Neutrophil (primary cell): ENCODE measurements at regions not wholly inside any gene's neighbourhood (a gene's known extent, or its start where the extent isn't known, plus 50 kb on each side); places are given as distances from the start of the nearest gene placed in this dataset.
A peak's percentile ranks its signal among the peaks of the same experiment; 100 is the strongest.
"Not testable (repeated sequence)": the region's sequence is repeated elsewhere in the genome, so short reads cannot be mapped to it uniquely, and the experiment has no call there.

Experiments
- H3K27ac ChIP-seq: fragments of 200-600 bp; sonication (generic); 2 replicates; pipeline ENCODE4 v1.5.1; 2016; ENCODE audit warnings: mild to moderate bottlenecking, moderate library complexity
- H3K27me3 ChIP-seq: fragments of 200-600 bp; sonication (generic); 2 replicates; pipeline ENCODE4 v1.6.0; 2016; ENCODE audit warnings: mild to moderate bottlenecking
- H3K36me3 ChIP-seq: fragments of 200-600 bp; sonication (generic); 2 replicates; pipeline ENCODE4 v1.5.1; 2017
- H3K4me1 ChIP-seq, 2 experiments: fragments of 200-600 bp in 1 of 2; sonication (generic) in 1 of 2; 1 replicate in 1 of 2; 2 replicates in 1 of 2; pipeline versions ENCODE4 v1.5.1 to v1.6.1; 2013 to 2016; ENCODE audit warnings: low read depth in 1 of 2, low read length in 1 of 2, mild to moderate bottlenecking in 1 of 2, moderate library complexity in 1 of 2; ENCODE audit not compliant: control insufficient read depth in 1 of 2, insufficient read depth in 1 of 2
- H3K4me3 ChIP-seq, 2 experiments: fragments of 200-600 bp in 1 of 2; sonication (generic) in 1 of 2; 1 replicate in 1 of 2; 2 replicates in 1 of 2; pipeline ENCODE4 v1.5.1; 2013 to 2016; ENCODE audit warnings: low read depth in 1 of 2, low read length in 1 of 2, mild to moderate bottlenecking in 1 of 2, moderate library complexity in 1 of 2
- H3K9me3 ChIP-seq: fragments of 200-600 bp; sonication (generic); 2 replicates; pipeline ENCODE4 v1.5.1; 2016

GRCh38 chr9:42421630-42422029, 238.2 kb downstream of the SPATA31A6 start:
- not testable (repeated sequence) for H3K9me3 ChIP-seq, H3K36me3 ChIP-seq, H3K4me1 ChIP-seq, H3K27ac ChIP-seq, H3K27me3 ChIP-seq, H3K4me3 ChIP-seq

GRCh38 chr9:42430674-42431615, 247.5 kb downstream of the SPATA31A6 start:
- Histone ChIP-seq H3K4me1 (peaks cover 0 to 10% of the 10 kb centered on the region in 2 experiments), H3K27ac (peak overlapping the region; percentile 89)
- not testable (repeated sequence) for H3K27me3 ChIP-seq, H3K36me3 ChIP-seq, H3K4me3 ChIP-seq, H3K9me3 ChIP-seq

GRCh38 chr9:42431616-42432010, 248.2 kb downstream of the SPATA31A6 start:
- not testable (repeated sequence) for H3K4me3 ChIP-seq, H3K36me3 ChIP-seq, H3K27me3 ChIP-seq, H3K9me3 ChIP-seq
- Histone ChIP-seq H3K27ac (peak overlapping the region; percentile 89), H3K4me1 (peaks cover 0 to 10% of the 10 kb centered on the region in 2 experiments)

GRCh38 chr9:42434844-42435714, 251.6 kb downstream of the SPATA31A6 start:
- H3K4me3 ChIP-seq, H3K27me3 ChIP-seq, H3K27ac ChIP-seq, H3K36me3 ChIP-seq, H3K9me3 ChIP-seq: not testable (repeated sequence)
- peaks cover 0 to 10% of the 10 kb centered on the region in 2 experiments for H3K4me1 ChIP-seq

GRCh38 chr9:42435715-42436342, 252.4 kb downstream of the SPATA31A6 start:
- H3K4me1 ChIP-seq, H3K9me3 ChIP-seq, H3K27me3 ChIP-seq, H3K27ac ChIP-seq, H3K36me3 ChIP-seq, H3K4me3 ChIP-seq: not testable (repeated sequence)

- H3K4me1 ChIP-seq, H3K4me3 ChIP-seq, H3K36me3 ChIP-seq, H3K27ac ChIP-seq, H3K9me3 ChIP-seq, H3K27me3 ChIP-seq: not testable (repeated sequence)
These were observed 253.7 kb downstream of the SPATA31A6 start for GRCh38 chr9:42437057-42437759.

GRCh38 chr9:42442680-42443079, 259.2 kb downstream of the SPATA31A6 start:
- not testable (repeated sequence) for H3K27ac ChIP-seq, H3K36me3 ChIP-seq, H3K9me3 ChIP-seq

GRCh38 chr9:42443414-42443813, 260.0 kb downstream of the SPATA31A6 start:
- not testable (repeated sequence) for H3K27ac ChIP-seq, H3K36me3 ChIP-seq, H3K4me3 ChIP-seq

More at GRCh38 chr9:42442680-42443079, 259.2 kb downstream of the SPATA31A6 start:
- not testable (repeated sequence) for H3K4me1 ChIP-seq, H3K4me3 ChIP-seq, H3K27me3 ChIP-seq

GRCh38 chr9:42461436-42461835, 278.0 kb downstream of the SPATA31A6 start:
- H3K27me3 ChIP-seq, H3K4me3 ChIP-seq, H3K36me3 ChIP-seq, H3K9me3 ChIP-seq, H3K27ac ChIP-seq, H3K4me1 ChIP-seq: not testable (repeated sequence)

More at GRCh38 chr9:42443414-42443813, 260.0 kb downstream of the SPATA31A6 start:
- not testable (repeated sequence) for H3K9me3 ChIP-seq, H3K27me3 ChIP-seq, H3K4me1 ChIP-seq

- not testable (repeated sequence) for H3K36me3 ChIP-seq, H3K27ac ChIP-seq, H3K27me3 ChIP-seq, H3K4me3 ChIP-seq, H3K4me1 ChIP-seq, H3K9me3 ChIP-seq
These were observed 278.4 kb downstream of the SPATA31A6 start for GRCh38 chr9:42461863-42462262.

- H3K9me3 ChIP-seq, result not testable (repeated sequence)
These were observed 280.5 kb downstream of the SPATA31A6 start for GRCh38 chr9:42463981-42464380.

GRCh38 chr9:42470577-42470976, 287.1 kb downstream of the SPATA31A6 start:
- not testable (repeated sequence) for H3K27me3 ChIP-seq

More at GRCh38 chr9:42463981-42464380, 280.5 kb downstream of the SPATA31A6 start:
- not testable (repeated sequence) for H3K27ac ChIP-seq, H3K4me3 ChIP-seq, H3K27me3 ChIP-seq, H3K4me1 ChIP-seq, H3K36me3 ChIP-seq

GRCh38 chr9:42490989-42491388, 307.5 kb downstream of the SPATA31A6 start:
- not testable (repeated sequence) for H3K9me3 ChIP-seq, H3K27me3 ChIP-seq, H3K27ac ChIP-seq, H3K36me3 ChIP-seq, H3K4me1 ChIP-seq, H3K4me3 ChIP-seq

More at GRCh38 chr9:42470577-42470976, 287.1 kb downstream of the SPATA31A6 start:
- not testable (repeated sequence) for H3K9me3 ChIP-seq, H3K27ac ChIP-seq, H3K4me1 ChIP-seq, H3K36me3 ChIP-seq, H3K4me3 ChIP-seq
